B cell (primary cell): ENCODE measurements at regions not wholly inside any gene's neighbourhood (a gene's known extent, or its start where the extent isn't known, plus 50 kb on each side); places are given as distances from the start of the nearest gene placed in this dataset.

Experiments used
- ATAC-seq: fragments of 200-7000 bp; cut with Tn5 transposase; one replicate; pipeline ENCODE4 v1.10.0; 2021; ENCODE audit warnings: low read depth, mild to moderate bottlenecking, moderate number of reproducible peaks, moderate library complexity
- CTCF ChIA-PET: fragments of 350-600 bp; sonication (Branson Sonifier 250); formaldehyde crosslinking; loops from one replicate; lab custom pipeline; 2021; ENCODE audit warnings: antibody characterized with exemption, inconsistent platforms; lab: Charles Lee
- POLR2A ChIA-PET: fragments of 350-600 bp; sonication (Branson Sonifier 250); formaldehyde crosslinking; loops from one replicate; lab custom pipeline; 2021; ENCODE audit warnings: antibody characterized with exemption; lab: Charles Lee
- DNase-seq: peaks from one replicate; pipeline ENCODE4 v3.0.0; 2013
- H2AFZ ChIP-seq: 2 replicates; pipeline ENCODE4 v1.6.1; 2012; ENCODE audit warnings: mild to moderate bottlenecking, low read depth, low read length; ENCODE audit not compliant: insufficient read depth, poor library complexity, severe bottlenecking
- H3K27ac ChIP-seq, 2 donors: 1 replicate in 1 of 2; 2 replicates in 1 of 2; pipeline ENCODE4 v1.5.1; 2012 to 2013; ENCODE audit warnings: low read length in 2 of 2, mild to moderate bottlenecking in 2 of 2, moderate library complexity in 1 of 2
- H3K27me3 ChIP-seq, 4 experiments: fragments of 200-600 bp in 1 of 4; sonication (generic) in 1 of 4; replicated peaks in 1 of 4; 1 replicate in 2 of 4; 2 replicates in 2 of 4; pipeline versions ENCODE4 v1.6.1 to v1.7.0; 2013 to 2016; ENCODE audit warnings: low read length in 3 of 4, mild to moderate bottlenecking in 2 of 4, mixed read lengths in 1 of 4, moderate library complexity in 1 of 4; ENCODE audit not compliant: insufficient read depth in 4 of 4, control insufficient read depth in 3 of 4; ENCODE audit errors: control extremely low read depth in 1 of 4
- H3K36me3 ChIP-seq, 2 experiments: replicated peaks in 1 of 2; 1 replicate in 1 of 2; 2 replicates in 1 of 2; pipeline versions ENCODE4 v1.6.1 to v1.7.1; 2013; ENCODE audit warnings: low read length in 1 of 2; ENCODE audit not compliant: insufficient read depth in 2 of 2, control insufficient read depth in 1 of 2; ENCODE audit errors: control extremely low read depth in 1 of 2, extremely low read depth in 1 of 2
- H3K4me1 ChIP-seq, 2 donors: fragments of 200-600 bp in 1 of 2; sonication (generic) in 1 of 2; 1 replicate in 1 of 2; 2 replicates in 1 of 2; pipeline versions ENCODE4 v1.5.1 to v1.6.1; 2013 to 2017; ENCODE audit warnings: low read length in 2 of 2; ENCODE audit not compliant: control insufficient read depth in 2 of 2, insufficient read depth in 2 of 2
- H3K4me2 ChIP-seq: replicated peaks from 2 replicates; pipeline ENCODE3; 2012; ENCODE audit warnings: mild to moderate bottlenecking, low read depth, low read length; ENCODE audit not compliant: poor library complexity, severe bottlenecking
- H3K4me3 ChIP-seq, 5 experiments: fragments of 200-600 bp in 1 of 5; sonication (generic) in 1 of 5; 1 replicate in 3 of 5; 2 replicates in 2 of 5; pipeline versions ENCODE4 v1.5.1 to v1.7.0; 2011 to 2016; ENCODE audit warnings: low read length in 4 of 5, mild to moderate bottlenecking in 4 of 5, low read depth in 2 of 5, control low read depth in 1 of 5, moderate library complexity in 1 of 5; ENCODE audit not compliant: insufficient read depth in 1 of 5; ENCODE audit errors: control extremely low read depth in 1 of 5, extremely low read depth in 1 of 5
- H3K79me2 ChIP-seq: fragments of 200-600 bp; sonication (generic); one replicate; pipeline ENCODE4 v1.6.0; 2016; ENCODE audit warnings: low read length; ENCODE audit not compliant: control insufficient read depth, insufficient read depth
- H3K9ac ChIP-seq: fragments of 200-600 bp; sonication (generic); 2 replicates; pipeline ENCODE4 v1.6.1; 2017; ENCODE audit warnings: mild to moderate bottlenecking, low read length, moderate library complexity
- H3K9me3 ChIP-seq, 3 donors: one replicate each; pipeline versions ENCODE4 v1.6.1 to v1.7.1; 2013; ENCODE audit warnings: low read length in 2 of 3; ENCODE audit not compliant: control insufficient read depth in 2 of 3, insufficient read depth in 1 of 3; ENCODE audit errors: control extremely low read depth in 1 of 3
- H4K20me1 ChIP-seq: 2 replicates; pipeline ENCODE4 v1.6.0; 2012; ENCODE audit warnings: mild to moderate bottlenecking, low read length; ENCODE audit not compliant: insufficient read depth, control insufficient read depth, poor library complexity, severe bottlenecking
- H3K27ac Mint-ChIP-seq: one replicate; pipeline ENCODE4 v1.8.0; 2021; ENCODE audit warnings: mixed read lengths
- H3K27me3 Mint-ChIP-seq: one replicate; pipeline ENCODE4 v1.8.0; 2021; ENCODE audit warnings: mixed read lengths
- H3K4me1 Mint-ChIP-seq: one replicate; pipeline ENCODE4 v1.8.0; 2021; ENCODE audit warnings: mixed read lengths
- H3K4me3 Mint-ChIP-seq: one replicate; pipeline ENCODE4 v1.8.0; 2021; ENCODE audit warnings: mixed read lengths
- H3K9me3 Mint-ChIP-seq: one replicate; pipeline ENCODE4 v1.8.0; 2022; ENCODE audit warnings: mixed read lengths; ENCODE audit not compliant: insufficient read depth
- EZH2 ChIP-seq: IDR thresholded peaks from 2 replicates; pipeline ENCODE4 v1.6.1; 2012; ENCODE audit warnings: borderline replicate concordance, low read depth, mild to moderate bottlenecking, moderate library complexity, low read length; ENCODE audit not compliant: insufficient read depth, poor library complexity, severe bottlenecking
- WGBS: methylation state at CpG from one replicate; pipeline ENCODE4 v1.1.5; 2013; ENCODE audit warnings: missing lambda C conversion rate; ENCODE audit not compliant: insufficient coverage; 5-methylcytosine and 5-hydroxymethylcytosine counted together
- intact Hi-C: fragments of 100-400 bp; cut with micrococcal nuclease; formaldehyde crosslinking; loops from one replicate; pipeline ENCODE4 v1.10.0; 2022
- TF ChIP-seq, protein P1 (sequence below): fragments of 200-600 bp; IDR thresholded peaks from one replicate; pipeline ENCODE4 v1.8.0; 2022; ENCODE audit warnings: antibody characterized with exemption, mild to moderate bottlenecking

DNA sequence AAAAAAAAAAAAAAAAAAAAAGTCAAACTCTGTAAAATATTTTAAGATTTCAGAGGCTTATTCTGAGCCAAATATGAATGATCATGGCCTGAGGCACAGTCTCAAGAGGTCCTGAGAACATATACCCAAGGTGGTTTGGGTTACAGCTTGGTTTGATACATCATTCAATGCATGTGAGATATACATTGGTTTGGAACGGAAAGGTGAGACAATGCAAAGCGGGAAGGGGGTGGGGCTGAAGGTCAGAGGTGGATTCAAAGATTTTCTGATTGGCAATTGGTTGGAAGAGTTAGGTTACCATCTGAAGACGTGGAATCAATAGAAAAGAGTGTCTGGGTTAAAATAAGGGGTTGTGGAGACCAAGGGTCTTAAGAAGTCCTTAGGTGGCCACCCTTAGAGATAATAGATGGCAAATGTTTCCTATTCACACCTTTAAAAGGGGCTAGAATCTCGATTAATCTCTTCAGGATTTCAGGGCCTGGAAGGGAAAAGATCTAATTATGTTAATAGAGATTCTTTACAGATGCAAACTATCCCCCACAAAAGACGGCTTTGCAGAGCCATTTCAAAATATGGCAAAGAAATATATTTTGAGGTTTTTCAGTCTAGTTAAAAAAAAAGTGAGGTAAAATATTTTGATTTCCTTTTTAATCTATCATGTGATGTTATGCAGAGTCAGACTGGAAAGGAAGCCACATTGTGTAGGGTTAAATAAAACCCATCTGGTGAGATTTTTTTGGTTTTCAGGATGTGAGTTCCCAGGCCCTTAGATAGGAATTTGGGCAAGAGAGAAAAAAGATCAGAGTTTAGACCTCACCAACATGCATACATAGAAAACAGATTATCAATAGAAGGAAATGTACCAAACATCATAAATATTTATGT lies 173.8 kb upstream of the CNOT2 start:
- no peak for DNase-seq
- Histone ChIP-seq H3K36me3 (no peaks in the 10 kb centered on the region), H3K4me2 (peak overlapping the region; percentile 40), H3K27ac (no peak overlapping the region), H3K9me3 (no peaks in the 10 kb centered on the region), H3K9ac (no peak overlapping the region), H3K4me3 (no peak overlapping the region), H2AFZ (no peak overlapping the region), H3K4me1 (peaks cover 17 to 19% of the 10 kb centered on the region in 2 donors), H3K27me3 (no peaks in the 10 kb centered on the region), H4K20me1 (no peaks in the 10 kb centered on the region), H3K79me2 (no peaks in the 10 kb centered on the region)
- ChIA-PET POLR2A (no interaction called here), CTCF (no interaction called here)
- Mint-ChIP-seq H3K4me3 (no peak overlapping the region), H3K4me1 (peaks cover 14% of the 10 kb centered on the region), H3K9me3 (no peaks in the 10 kb centered on the region), H3K27ac (no peak overlapping the region), H3K27me3 (no peaks in the 10 kb centered on the region)
- no peak for ATAC-seq
- TF ChIP-seq, protein P1, sequence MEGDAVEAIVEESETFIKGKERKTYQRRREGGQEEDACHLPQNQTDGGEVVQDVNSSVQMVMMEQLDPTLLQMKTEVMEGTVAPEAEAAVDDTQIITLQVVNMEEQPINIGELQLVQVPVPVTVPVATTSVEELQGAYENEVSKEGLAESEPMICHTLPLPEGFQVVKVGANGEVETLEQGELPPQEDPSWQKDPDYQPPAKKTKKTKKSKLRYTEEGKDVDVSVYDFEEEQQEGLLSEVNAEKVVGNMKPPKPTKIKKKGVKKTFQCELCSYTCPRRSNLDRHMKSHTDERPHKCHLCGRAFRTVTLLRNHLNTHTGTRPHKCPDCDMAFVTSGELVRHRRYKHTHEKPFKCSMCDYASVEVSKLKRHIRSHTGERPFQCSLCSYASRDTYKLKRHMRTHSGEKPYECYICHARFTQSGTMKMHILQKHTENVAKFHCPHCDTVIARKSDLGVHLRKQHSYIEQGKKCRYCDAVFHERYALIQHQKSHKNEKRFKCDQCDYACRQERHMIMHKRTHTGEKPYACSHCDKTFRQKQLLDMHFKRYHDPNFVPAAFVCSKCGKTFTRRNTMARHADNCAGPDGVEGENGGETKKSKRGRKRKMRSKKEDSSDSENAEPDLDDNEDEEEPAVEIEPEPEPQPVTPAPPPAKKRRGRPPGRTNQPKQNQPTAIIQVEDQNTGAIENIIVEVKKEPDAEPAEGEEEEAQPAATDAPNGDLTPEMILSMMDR, result no peak
- no peak for TF ChIP-seq EZH2
- WGBS, result 71% methylated on average over 1 of the region's 5 CpGs
- intact Hi-C loops, result no loop called here

GRCh38 chr12:70070494-70071007 lies 172.7 kb upstream of the CNOT2 start:
- ChIA-PET CTCF (no interaction called here), POLR2A (no interaction called here)
- H3K27me3 ChIP-seq, result no peaks in the 10 kb centered on the region
- H4K20me1 ChIP-seq, result no peaks in the 10 kb centered on the region
- TF ChIP-seq, protein P1, result no peak
- TF ChIP-seq EZH2, result no peak
- no peaks in the 10 kb centered on the region for H3K79me2 ChIP-seq
- Mint-ChIP-seq H3K4me1 (peaks cover 14% of the 10 kb centered on the region), H3K9me3 (no peaks in the 10 kb centered on the region), H3K27ac (no peak overlapping the region), H3K27me3 (no peaks in the 10 kb centered on the region), H3K4me3 (no peak overlapping the region)
- ATAC-seq (no peak), DNase-seq (no peak)
- H3K27ac ChIP-seq, result no peak overlapping the region
- no peaks in the 10 kb centered on the region for H3K36me3 ChIP-seq
- WGBS, result 100% methylated on average over 2 of the region's 5 CpGs
- H2AFZ ChIP-seq, result no peak overlapping the region
- no peak overlapping the region for H3K4me3 ChIP-seq
- H3K4me1 ChIP-seq, result peaks cover 19% of the 10 kb centered on the region in 2 donors
- no peak overlapping the region for H3K9ac ChIP-seq
- intact Hi-C loops, result no loop called here
- no peak overlapping the region for H3K4me2 ChIP-seq
- no peaks in the 10 kb centered on the region for H3K9me3 ChIP-seq
